GM18870 (cell line): ENCODE measurements at regions not wholly inside any gene's neighbourhood (a gene's known extent, or its start where the extent isn't known, plus 50 kb on each side); places are given as distances from the start of the nearest gene placed in this dataset.
"Not testable (repeated sequence)": the region's sequence is repeated elsewhere in the genome, so short reads cannot be mapped to it uniquely, and the experiment has no call there.

Experiments used
- ATAC-seq: cut with Tn5 transposase; IDR thresholded peaks from one replicate; pipeline ENCODE4 v1.9.1; 2021; ENCODE audit warnings: moderate library complexity; ENCODE audit not compliant: unreplicated experiment

- ATAC-seq: no peak
Observed at GRCh38 chr2:160790738-160791137, 297.1 kb upstream of the RBMS1 start.

GRCh38 chr2:160791884-160792283 is 298.3 kb upstream of the RBMS1 start:
- ATAC-seq: no peak

GRCh38 chr2:160792837-160793236 is 299.2 kb upstream of the RBMS1 start:
- no peak for ATAC-seq

- ATAC-seq: no peak
Observed at GRCh38 chr2:160794926-160795325, 301.3 kb upstream of the RBMS1 start.

GRCh38 chr2:160803881-160804280 is 310.3 kb upstream of the RBMS1 start:
- ATAC-seq: no peak

- ATAC-seq: no peak
Observed at GRCh38 chr2:160810406-160810805, 316.8 kb upstream of the RBMS1 start.

- ATAC-seq: no peak
Observed at GRCh38 chr2:160812830-160813505, 319.4 kb upstream of the RBMS1 start.

GRCh38 chr2:160813506-160813858 is 319.9 kb upstream of the RBMS1 start:
- ATAC-seq: no peak

- ATAC-seq: no peak
Observed at GRCh38 chr2:160816916-160817499, 323.4 kb upstream of the RBMS1 start.

- ATAC-seq: no peak
Observed at GRCh38 chr2:160820691-160821090, 327.1 kb upstream of the RBMS1 start.

- ATAC-seq: no peak
Observed at GRCh38 chr2:160822006-160822405, 328.4 kb upstream of the RBMS1 start.

- ATAC-seq: no peak
Observed at GRCh38 chr2:160825433-160825832, 331.8 kb upstream of the RBMS1 start.

GRCh38 chr2:160826496-160826895 is 332.9 kb upstream of the RBMS1 start:
- ATAC-seq: no peak

- no peak for ATAC-seq
Observed at GRCh38 chr2:160828076-160828475, 332.2 kb upstream of the TANK start.

GRCh38 chr2:160832381-160832780 is 327.8 kb upstream of the TANK start:
- ATAC-seq: not testable (repeated sequence)

- no peak for ATAC-seq
Observed at GRCh38 chr2:160835166-160835565, 325.1 kb upstream of the TANK start.

- ATAC-seq: no peak
Observed at GRCh38 chr2:160836755-160837154, 323.5 kb upstream of the TANK start.

- no peak for ATAC-seq
Observed at GRCh38 chr2:160837416-160837815, 322.8 kb upstream of the TANK start.

- ATAC-seq: no peak
Observed at GRCh38 chr2:160838147-160838546, 322.1 kb upstream of the TANK start.

GRCh38 chr2:160838691-160839090 is 321.5 kb upstream of the TANK start:
- no peak for ATAC-seq

GRCh38 chr2:160842286-160842685 is 317.9 kb upstream of the TANK start:
- no peak for ATAC-seq

GRCh38 chr2:160859096-160859495 is 301.1 kb upstream of the TANK start:
- no peak for ATAC-seq

- ATAC-seq: no peak
Observed at GRCh38 chr2:160862226-160862625, 298.0 kb upstream of the TANK start.
